Prostate gland (tissue), 1 donor: ENCODE measurements at regions not wholly inside any gene's neighbourhood (a gene's known extent, or its start where the extent isn't known, plus 50 kb on each side); places are given as distances from the start of the nearest gene placed in this dataset.

Experiments used
- POLR2A ChIP-seq: fragments of 450-650 bp; IDR thresholded peaks from one replicate; pipeline ENCODE4 v1.6.1; 2016; ENCODE audit warnings: antibody characterized with exemption, mild to moderate bottlenecking
- POLR2AphosphoS5 ChIP-seq: sonication (generic); formaldehyde crosslinking; IDR thresholded peaks from one replicate; pipeline ENCODE4 v1.6.1; 2017; ENCODE audit warnings: antibody characterized with exemption

- TF ChIP-seq POLR2AphosphoS5: no peak
- no peak for TF ChIP-seq POLR2A
Observed at GRCh38 chr13:112245179-112245724, 130.9 kb upstream of the SPACA7 start.
